ENCODE measurements at regions not wholly inside any gene's neighbourhood (a gene's known extent, or its start where the extent isn't known, plus 50 kb on each side); places are given as distances from the start of the nearest gene placed in this dataset.

DNA sequence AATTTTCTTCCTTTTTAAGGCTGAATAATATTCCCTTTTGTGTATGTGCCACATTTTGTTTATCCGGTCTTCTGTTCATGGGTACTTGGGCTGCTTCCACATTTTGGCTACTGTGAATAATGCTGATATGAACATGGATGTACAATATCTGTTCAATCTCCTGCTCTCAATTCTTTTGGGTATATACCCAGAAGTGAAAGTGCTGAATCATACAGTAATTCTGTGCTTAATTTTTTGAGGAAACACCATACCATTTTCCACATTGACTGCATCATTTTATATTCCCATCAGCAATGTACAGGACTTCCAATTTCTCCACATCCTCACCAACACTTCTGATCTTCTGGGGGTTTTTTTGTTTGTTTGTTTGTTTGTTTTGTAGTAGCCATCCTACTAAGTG is 135.0 kb upstream of the INHBA start:
- no peaks in the 10 kb centered on the region; the same call in 1 of the 2 replicates for H3K9me3 ChIP-seq (ENCODE audit: low read length)
- no peak overlapping the region for H3K4me2 ChIP-seq (ENCODE audit: low read depth, low read length)
- H4K20me1 ChIP-seq (ENCODE audit: insufficient read depth, low read length): no peaks in the 10 kb centered on the region
- DNase-seq (ENCODE audit: low spot score): no peak
- in situ Hi-C loops (cut with HindIII; ENCODE audit: extremely low pct_ligation_motif_present, low pct_unique_long_range_greater_than_20kb): no loop called here
- no peaks in the 10 kb centered on the region for H3K79me2 ChIP-seq (ENCODE audit: insufficient read depth, low read length)
- no peak overlapping the region for H3K27ac ChIP-seq (ENCODE audit: extremely low read length, insufficient read depth, low read length)
- ChIA-PET POLR2A (no interaction called here), CTCF (ENCODE audit: low intra/inter-chr PET ratio, low total read pairs) (no interaction called here)
- 53% methylated on average over 1 of the region's 1 CpG for WGBS (ENCODE audit: low lambda C conversion rate)
- no peak overlapping the region for H2AFZ ChIP-seq (ENCODE audit: low read length)
- H3K4me3 ChIP-seq (replicated peaks in 1 of 3; ENCODE audit: insufficient read depth in 1 of 3, low read depth in 2 of 3, low read length in 3 of 3): no peak overlapping the region
- H3K4me1 ChIP-seq (ENCODE audit: insufficient read depth, low read length): no peaks in the 10 kb centered on the region
- no TSS peak for BruUV-seq (replicated peaks)
- ATAC-seq: no peak
- H3K9ac ChIP-seq (ENCODE audit: insufficient read depth, low read depth, low read length): no peak overlapping the region
- TF ChIP-seq SP2 (CRISPR knock-in tag; IDR thresholded peaks at IDR 0.05) (no peak), ZBTB7B (CRISPR knock-in tag; IDR thresholded peaks at IDR 0.05) (no peak), SRSF9 (IDR thresholded peaks at IDR 0.05; ENCODE audit: borderline replicate concordance, insufficient read depth, low read depth, low read length, poor library complexity, severe bottlenecking) (no peak), GPN1 (CRISPR knock-in tag; IDR thresholded peaks at IDR 0.05; ENCODE audit: borderline replicate concordance) (no peak)
- FAIRE-seq: no peak
- intact Hi-C loops (cut with micrococcal nuclease; ENCODE audit: unreplicated experiment): loop anchor here (2.0 kb wide), 1 partner anchor 73 kb away; no protein-coding TSS in a partner anchor
- H3K36me3 ChIP-seq (replicated peaks in 1 of 2; ENCODE audit: control insufficient read depth in 1 of 2, insufficient read depth in 2 of 2, low read length in 2 of 2): no peaks in the 10 kb centered on the region
- H3K27me3 ChIP-seq (ENCODE audit: control insufficient read depth in 1 of 2, insufficient read depth in 2 of 2, low read length in 2 of 2): no peaks in the 10 kb centered on the region

- in situ Hi-C loops (cut with HindIII; ENCODE audit: extremely low pct_ligation_motif_present, low pct_unique_long_range_greater_than_20kb): no loop called here
- H3K4me1 ChIP-seq (ENCODE audit: insufficient read depth, low read length): no peaks in the 10 kb centered on the region
- H3K79me2 ChIP-seq (ENCODE audit: insufficient read depth, low read length): no peaks in the 10 kb centered on the region
- H3K9ac ChIP-seq (ENCODE audit: insufficient read depth, low read depth, low read length): no peak overlapping the region
- intact Hi-C loops (cut with micrococcal nuclease; ENCODE audit: unreplicated experiment): no loop called here
- H3K4me3 ChIP-seq (replicated peaks in 1 of 3; ENCODE audit: insufficient read depth in 1 of 3, low read depth in 2 of 3, low read length in 3 of 3): no peak overlapping the region
- ChIA-PET CTCF (ENCODE audit: low intra/inter-chr PET ratio, low total read pairs) (no interaction called here), POLR2A (no interaction called here)
- no peak for ATAC-seq
- no peak for DNase-seq (ENCODE audit: low spot score)
- H4K20me1 ChIP-seq (ENCODE audit: insufficient read depth, low read length): no peaks in the 10 kb centered on the region
- H3K36me3 ChIP-seq (replicated peaks in 1 of 2; ENCODE audit: control insufficient read depth in 1 of 2, insufficient read depth in 2 of 2, low read length in 2 of 2): no peaks in the 10 kb centered on the region
- BruUV-seq (replicated peaks): no TSS peak
- H2AFZ ChIP-seq (ENCODE audit: low read length): no peak overlapping the region
- no peaks in the 10 kb centered on the region for H3K27me3 ChIP-seq (ENCODE audit: control insufficient read depth in 1 of 2, insufficient read depth in 2 of 2, low read length in 2 of 2)
- WGBS (ENCODE audit: low lambda C conversion rate): 25% methylated on average over 4 of the region's 4 CpGs
- no peak overlapping the region for H3K27ac ChIP-seq (ENCODE audit: extremely low read length, insufficient read depth, low read length)
- peaks cover under 1% of the 10 kb centered on the region for H3K9me3 ChIP-seq (ENCODE audit: low read length)
- no peak overlapping the region for H3K4me2 ChIP-seq (ENCODE audit: low read depth, low read length)
- FAIRE-seq: no peak
- TF ChIP-seq, protein P1, sequence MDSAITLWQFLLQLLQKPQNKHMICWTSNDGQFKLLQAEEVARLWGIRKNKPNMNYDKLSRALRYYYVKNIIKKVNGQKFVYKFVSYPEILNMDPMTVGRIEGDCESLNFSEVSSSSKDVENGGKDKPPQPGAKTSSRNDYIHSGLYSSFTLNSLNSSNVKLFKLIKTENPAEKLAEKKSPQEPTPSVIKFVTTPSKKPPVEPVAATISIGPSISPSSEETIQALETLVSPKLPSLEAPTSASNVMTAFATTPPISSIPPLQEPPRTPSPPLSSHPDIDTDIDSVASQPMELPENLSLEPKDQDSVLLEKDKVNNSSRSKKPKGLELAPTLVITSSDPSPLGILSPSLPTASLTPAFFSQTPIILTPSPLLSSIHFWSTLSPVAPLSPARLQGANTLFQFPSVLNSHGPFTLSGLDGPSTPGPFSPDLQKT (CRISPR knock-in tag; IDR thresholded peaks at IDR 0.05; ENCODE audit: borderline replicate concordance): no peak
- TF ChIP-seq SP4 (CRISPR knock-in tag; IDR thresholded peaks at IDR 0.05) (no peak), THAP9 (CRISPR knock-in tag; IDR thresholded peaks at IDR 0.05; ENCODE audit: borderline replicate concordance) (no peak), ATF2 (CRISPR knock-in tag; IDR thresholded peaks at IDR 0.05) (no peak), ERF (CRISPR knock-in tag; IDR thresholded peaks at IDR 0.05) (no peak), PITX1 (CRISPR knock-in tag; IDR thresholded peaks at IDR 0.05) (no peak), ZNF280B (CRISPR knock-in tag; IDR thresholded peaks at IDR 0.05; ENCODE audit: borderline replicate concordance) (no peak)
Observed at GRCh38 chr7:41835976-41836530, 133.2 kb upstream of the INHBA start.

All from HepG2 (cell line).